RCC 7860 (cell line): ENCODE measurements at regions not wholly inside any gene's neighbourhood (a gene's known extent, or its start where the extent isn't known, plus 50 kb on each side); places are given as distances from the start of the nearest gene placed in this dataset.
"Not testable (repeated sequence)": the region's sequence is repeated elsewhere in the genome, so short reads cannot be mapped to it uniquely, and the experiment has no call there.

ENCODE experiments used
- DNase-seq: peaks from one replicate; pipeline ENCODE4 v3.0.0-alpha.2; 2015; ENCODE audit warnings: low spot score
- FAIRE-seq: peaks from 2 replicates; lab custom pipeline; 2012; peaks lifted over from hg19 to GRCh38; lab: Jason Lieb, UNC

DNA sequence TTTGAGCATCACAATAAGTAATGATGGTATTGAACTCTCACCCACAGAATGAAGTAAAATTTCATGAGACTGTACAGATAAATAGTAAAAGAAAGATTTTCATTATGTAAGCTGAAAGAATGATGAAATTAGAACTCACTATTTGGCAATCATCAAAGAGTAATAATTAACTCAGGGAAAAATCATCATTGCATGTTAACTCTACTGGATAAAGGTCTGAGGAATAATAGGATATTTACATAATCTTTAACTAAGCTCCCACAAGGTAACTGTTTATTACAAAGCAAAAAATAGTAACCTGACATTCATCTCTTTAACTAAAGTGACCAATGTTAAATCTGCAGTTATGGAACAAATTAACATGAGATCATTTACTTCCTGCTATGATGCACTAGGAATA is 739.9 kb downstream of the FAM181B start:
- no peak for FAIRE-seq
- DNase-seq: no peak

GRCh38 chr11:81990659-81991443 is 742.8 kb downstream of the FAM181B start:
- no peak for DNase-seq
- no peak for FAIRE-seq

DNA sequence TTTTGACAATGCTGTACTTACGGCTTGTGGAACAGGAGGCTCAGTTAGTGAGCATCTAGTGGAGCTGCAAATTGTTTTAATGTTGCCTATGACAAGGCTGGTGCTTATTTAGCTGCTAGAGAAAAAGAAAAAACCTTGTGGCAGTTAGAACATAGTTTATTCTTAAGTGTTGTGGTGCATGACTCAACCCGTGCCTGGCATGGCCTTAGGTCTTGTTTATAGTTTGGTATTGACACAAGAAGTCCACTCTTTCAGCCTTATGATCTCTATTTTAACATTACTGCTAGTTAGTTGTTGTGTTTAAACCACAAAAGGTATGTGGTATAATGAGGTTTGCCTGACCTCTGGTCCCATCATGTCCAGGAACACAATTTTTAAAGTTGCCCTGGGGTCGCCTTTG is 744.6 kb downstream of the FAM181B start:
- no peak for FAIRE-seq
- DNase-seq: no peak

- FAIRE-seq (no peak), DNase-seq (no peak)
Measured at GRCh38 chr11:81987829-81988472, 745.7 kb downstream of the FAM181B start.

DNA sequence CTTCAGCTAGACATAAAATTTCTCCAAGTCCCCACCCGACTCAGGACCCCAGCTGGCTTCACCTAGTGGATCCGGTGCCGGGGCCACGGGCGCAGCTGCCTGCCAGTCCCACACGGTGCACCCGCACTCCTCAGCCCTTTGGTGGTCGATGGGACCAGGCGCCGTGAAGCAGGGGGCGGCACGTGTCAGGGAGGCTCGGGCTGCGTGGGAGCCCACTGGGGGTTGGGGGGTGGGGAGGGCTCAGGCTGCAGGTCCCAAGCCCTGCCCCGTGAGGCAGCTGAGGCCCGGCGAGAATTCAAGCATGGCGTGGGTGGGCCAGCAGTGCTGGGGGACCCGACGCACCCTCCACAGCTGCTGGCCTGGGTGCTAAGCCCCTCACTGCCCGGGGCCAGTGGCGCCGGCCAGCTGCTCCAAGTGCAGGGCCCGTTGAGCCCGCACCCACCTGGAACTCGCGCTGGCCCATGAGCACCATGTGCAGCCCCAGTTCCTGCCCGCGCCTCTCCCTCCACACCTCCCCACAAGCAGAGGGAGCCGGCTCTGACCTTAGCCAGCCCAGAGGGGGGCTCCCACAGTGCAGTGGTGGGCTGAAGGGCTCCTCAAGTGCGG is 747.0 kb downstream of the FAM181B start:
- no peak for FAIRE-seq
- no peak for DNase-seq

DNA sequence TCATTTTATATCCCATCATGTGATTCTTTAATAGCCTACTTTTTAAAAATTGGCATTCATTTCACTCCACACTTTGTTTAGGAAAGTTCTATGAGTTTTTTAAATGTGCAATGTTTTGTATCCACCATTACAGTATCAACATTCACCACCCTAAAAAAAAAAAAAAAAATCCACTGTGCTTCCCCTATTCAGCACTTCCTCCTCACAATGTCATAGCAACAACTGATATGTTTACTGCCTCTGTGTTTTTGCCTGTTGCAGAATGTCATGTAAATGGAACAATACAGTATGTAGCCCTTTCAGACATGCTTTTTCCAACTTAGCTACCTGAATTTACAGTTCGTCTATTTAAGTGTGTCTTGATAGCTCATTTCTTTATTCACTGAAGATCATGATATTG is 754.2 kb downstream of the FAM181B start:
- FAIRE-seq: no peak
- DNase-seq: no peak

- DNase-seq (no peak), FAIRE-seq (no peak)
Measured at GRCh38 chr11:81975261-81975900, 758.3 kb downstream of the FAM181B start.

- DNase-seq (no peak), FAIRE-seq (no peak)
Measured at GRCh38 chr11:81970886-81971285, 762.8 kb downstream of the FAM181B start.

GRCh38 chr11:81967242-81967641 is 766.4 kb downstream of the FAM181B start:
- FAIRE-seq (no peak), DNase-seq (no peak)

DNA sequence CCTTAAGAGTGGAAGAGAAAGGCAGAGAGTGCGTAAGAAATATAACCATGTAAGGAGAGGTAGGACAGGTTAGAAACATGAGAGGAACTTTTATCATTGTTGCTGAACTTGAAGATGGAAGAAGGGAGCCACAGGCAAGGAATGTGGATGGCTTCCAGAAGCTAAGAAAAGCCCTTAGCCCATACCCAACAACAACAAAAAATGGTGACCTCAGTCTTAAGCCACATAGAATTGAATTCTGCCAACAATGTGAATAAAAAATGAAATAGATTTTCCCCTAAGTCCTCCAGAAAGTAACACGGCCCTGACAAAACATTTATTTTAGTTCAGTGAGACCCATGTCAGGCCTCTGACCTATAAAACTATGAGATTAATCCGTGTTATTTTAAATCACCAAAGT is 767.3 kb downstream of the FAM181B start:
- no peak for DNase-seq
- no peak for FAIRE-seq

- FAIRE-seq (no peak), DNase-seq (no peak)
Measured at GRCh38 chr11:81963018-81963417, 770.6 kb downstream of the FAM181B start.

- DNase-seq (no peak), FAIRE-seq (no peak)
Measured at GRCh38 chr11:81960443-81960842, 773.2 kb downstream of the FAM181B start.

- no peak for FAIRE-seq
- DNase-seq: no peak
Measured at GRCh38 chr11:81959341-81959740, 774.3 kb downstream of the FAM181B start.

DNA sequence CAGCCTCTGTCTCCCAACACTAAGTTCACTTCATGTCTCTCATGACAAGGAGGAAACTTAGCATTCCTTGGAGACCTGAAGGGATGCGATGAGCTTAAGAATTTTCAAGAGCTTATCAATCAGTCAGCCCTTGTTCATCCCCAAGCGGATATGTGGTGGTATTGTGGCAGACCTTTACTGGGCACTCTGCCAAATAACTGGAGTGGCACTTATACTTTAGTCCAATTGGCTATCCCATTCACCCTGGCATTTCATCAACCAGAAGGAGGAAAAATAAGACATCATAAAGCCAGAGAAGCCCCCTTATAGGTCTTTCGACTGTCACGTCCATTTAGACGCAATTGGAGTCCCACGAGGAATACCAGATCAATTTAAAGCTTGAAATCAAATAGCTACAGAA is 779.4 kb downstream of the FAM181B start:
- not testable (repeated sequence) for DNase-seq, FAIRE-seq

DNA sequence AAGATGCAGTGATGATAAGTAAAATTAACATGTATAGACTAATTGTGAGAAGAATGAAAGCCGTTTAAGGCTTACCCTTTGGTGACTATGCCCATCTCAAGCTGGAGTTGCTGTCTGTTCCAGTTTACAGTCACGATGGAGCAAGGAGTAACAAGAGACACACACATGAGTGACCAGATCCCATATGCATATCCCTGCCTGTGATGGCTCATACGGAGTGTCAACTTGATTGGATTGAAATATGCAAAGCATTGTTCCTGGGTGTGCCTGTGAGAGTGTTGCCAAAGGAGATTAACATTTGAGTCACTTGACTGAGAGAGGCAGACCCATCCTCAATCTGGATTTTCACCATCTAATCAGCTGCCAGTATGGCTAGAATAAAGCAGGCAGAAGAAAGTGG is 786.8 kb downstream of the FAM181B start:
- no peak for FAIRE-seq
- DNase-seq: no peak

- no peak for FAIRE-seq
- DNase-seq: no peak
Measured at GRCh38 chr11:81942646-81943045, 791.0 kb downstream of the FAM181B start.

DNA sequence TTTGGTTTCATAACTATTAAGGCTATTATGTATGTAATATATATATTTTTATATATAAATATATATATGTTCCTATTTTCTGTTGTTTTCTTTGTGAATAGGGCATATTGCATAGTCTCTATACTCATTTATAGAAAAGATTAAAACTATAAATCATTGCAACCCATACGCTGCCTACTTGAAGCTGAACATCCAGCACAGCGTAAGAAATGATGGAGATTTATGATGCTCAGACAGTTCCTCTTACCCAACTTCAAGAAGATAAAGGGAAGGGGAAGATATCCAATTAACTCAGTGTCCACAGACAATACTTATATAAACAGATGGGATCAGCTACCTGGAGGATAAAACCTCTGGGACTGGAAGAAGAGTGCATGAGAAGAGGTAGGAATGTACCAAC is 791.7 kb downstream of the FAM181B start:
- no peak for FAIRE-seq

DNA sequence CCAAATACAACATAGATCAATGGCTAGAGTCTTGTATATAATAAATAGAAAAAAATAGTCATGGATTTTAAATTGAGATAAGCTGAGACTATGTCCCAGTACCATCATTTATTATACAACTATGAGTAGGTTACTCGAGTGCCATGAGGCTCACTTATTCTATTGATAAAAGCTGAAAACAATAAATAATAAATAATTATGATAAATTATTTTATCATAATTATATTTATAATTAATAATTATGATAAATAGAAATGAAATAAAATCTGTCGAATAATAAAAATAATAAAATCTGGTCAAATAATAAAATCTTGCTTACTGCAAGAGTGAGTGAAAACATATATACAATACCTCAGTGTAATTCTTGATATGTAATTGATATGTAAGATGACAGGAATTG is 801.4 kb downstream of the FAM181B start:
- DNase-seq: no peak
- FAIRE-seq: no peak

More for the DNA sequence above, 791.7 kb downstream of the FAM181B start:
- no peak for DNase-seq

DNA sequence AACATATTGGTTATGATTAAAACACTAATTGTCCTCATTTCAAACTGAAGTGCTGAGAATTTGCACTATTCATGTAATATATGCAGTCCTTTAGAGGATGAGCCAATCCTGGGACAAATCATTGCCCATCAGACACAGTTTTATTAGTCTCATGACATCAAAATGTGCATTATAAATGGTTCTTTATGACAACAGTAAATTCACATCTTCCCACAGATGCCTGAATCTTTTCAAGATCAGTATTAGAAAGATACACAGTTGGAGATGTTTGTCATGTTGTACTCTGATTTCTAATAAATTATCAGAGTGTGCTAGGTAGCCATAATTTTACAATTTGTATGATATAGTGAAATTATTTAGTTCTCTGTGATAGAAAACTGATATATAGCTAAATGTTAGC is 813.5 kb downstream of the FAM181B start:
- no peak for DNase-seq
- no peak for FAIRE-seq

GRCh38 chr11:81916451-81916850 is 817.2 kb downstream of the FAM181B start:
- DNase-seq (no peak), FAIRE-seq (no peak)

DNA sequence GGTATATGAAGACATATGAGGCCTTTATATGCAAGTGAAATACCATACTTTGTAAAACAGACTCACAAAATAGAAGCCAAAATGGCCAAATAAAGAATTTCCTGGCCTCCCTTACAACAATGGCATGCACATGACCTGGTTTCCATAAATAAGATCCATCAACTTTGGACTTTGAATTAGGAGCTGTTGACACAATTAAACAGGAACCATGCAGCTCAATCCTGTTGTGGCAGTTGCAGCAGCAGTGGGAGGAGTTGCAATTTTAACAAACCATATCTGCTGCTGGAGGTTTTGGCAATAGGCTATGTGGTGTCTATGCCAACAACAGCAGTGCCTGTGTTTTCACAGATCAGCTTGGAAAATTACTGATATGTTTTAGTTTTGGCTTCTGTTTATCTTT is 818.6 kb downstream of the FAM181B start:
- FAIRE-seq (no peak), DNase-seq (no peak)

DNA sequence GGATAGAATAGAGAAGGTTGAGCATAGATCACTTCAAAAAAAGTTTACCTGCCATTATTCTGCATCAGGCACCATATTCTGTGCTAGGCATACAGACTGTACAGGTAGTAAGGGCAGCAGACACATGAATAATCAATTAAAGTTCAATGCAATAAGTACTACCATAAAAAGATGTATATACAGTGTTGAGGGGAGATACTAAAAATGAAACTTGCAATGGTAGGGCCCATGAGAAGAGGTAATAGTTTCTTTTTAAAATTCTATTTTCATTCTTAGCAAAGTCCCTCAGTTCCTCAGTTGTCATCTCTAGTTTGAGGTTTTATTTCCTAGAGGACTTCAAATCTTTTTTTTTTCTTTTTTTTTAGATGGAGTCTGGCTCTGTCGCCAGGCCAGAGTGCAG is 819.9 kb downstream of the FAM181B start:
- FAIRE-seq (no peak), DNase-seq (no peak)
